ENCODE measurements at regions not wholly inside any gene's neighbourhood (a gene's known extent, or its start where the extent isn't known, plus 50 kb on each side); places are given as distances from the start of the nearest gene placed in this dataset.

DNA sequence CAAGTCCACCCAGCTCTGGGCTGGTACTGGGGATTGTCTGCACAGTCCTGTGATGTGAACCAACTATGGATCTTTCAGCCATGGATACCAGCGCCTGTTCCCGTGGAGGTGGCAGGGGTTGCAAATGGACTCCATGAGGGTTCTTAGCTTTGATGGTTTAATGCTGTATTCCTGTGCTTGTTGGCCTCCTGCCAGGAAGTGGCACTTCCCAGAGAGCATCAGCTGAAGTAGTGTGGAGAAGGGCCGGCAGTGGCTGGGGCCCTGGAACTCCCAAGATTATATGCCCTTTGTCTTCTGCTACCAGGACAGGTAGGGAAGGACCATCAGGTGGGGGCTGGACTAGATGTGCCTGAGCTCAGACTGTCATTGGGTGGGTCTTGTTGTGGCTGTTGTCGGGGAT, 1104.8 kb upstream of the COX7C start:
- TF ChIP-seq RFX5 (IDR thresholded peaks at IDR 0.05; ENCODE audit: borderline replicate concordance, low read depth, low read length) (no peak), CTCF (IDR thresholded peaks at IDR 0.05; ENCODE audit: control extremely low read depth in 1 of 3, insufficient read depth in 1 of 3, low read depth in 1 of 3, low read length in 3 of 3) (no peak), CREB1 (IDR thresholded peaks at IDR 0.05) (no peak), SP2 (IDR thresholded peaks at IDR 0.05; ENCODE audit: low read length) (no peak), NRF1 (IDR thresholded peaks at IDR 0.05; ENCODE audit: low read depth, low read length) (no peak), JUN (IDR thresholded peaks at IDR 0.05; ENCODE audit: low read depth, low read length) (no peak)

Data from H1 (cell line).